Fibroblast of the aortic adventitia (primary cell): ENCODE measurements at regions not wholly inside any gene's neighbourhood (a gene's known extent, or its start where the extent isn't known, plus 50 kb on each side); places are given as distances from the start of the nearest gene placed in this dataset.

Experiments
- DNase-seq: peaks from one replicate; pipeline ENCODE4 v3.0.0-alpha.2; 2010; ENCODE audit warnings: low read depth
- H3K4me3 ChIP-seq: 2 replicates; pipeline ENCODE4 v1.5.1; 2011; ENCODE audit warnings: low read depth, mild to moderate bottlenecking, control low read depth, low read length, moderate library complexity
- CTCF ChIP-seq: IDR thresholded peaks from 2 replicates; pipeline ENCODE4 v1.5.1; 2011; ENCODE audit warnings: mild to moderate bottlenecking, low read length, control low read depth, inconsistent platforms; ENCODE audit not compliant: insufficient read depth

GRCh38 chr20:24106801-24107445 is 118.3 kb upstream of the GGTLC1 start:
- no peak for DNase-seq
- no peak overlapping the region for H3K4me3 ChIP-seq
- TF ChIP-seq CTCF, result no peak

- no peak for TF ChIP-seq CTCF
- no peak for DNase-seq
- no peak overlapping the region for H3K4me3 ChIP-seq
Measured at GRCh38 chr20:24106150-24106800, 117.7 kb upstream of the GGTLC1 start.

GRCh38 chr20:24102749-24103333 is 114.3 kb upstream of the GGTLC1 start:
- no peak overlapping the region for H3K4me3 ChIP-seq
- TF ChIP-seq CTCF, result no peak
- DNase-seq, result peak; percentile 46

- no peak for DNase-seq
- peak; percentile 16 for TF ChIP-seq CTCF
- no peak overlapping the region for H3K4me3 ChIP-seq
Measured at GRCh38 chr20:24102290-24102689, 113.7 kb upstream of the GGTLC1 start.

- peak; percentile 56 for DNase-seq
- peak; percentile 70 for TF ChIP-seq CTCF
- no peak overlapping the region for H3K4me3 ChIP-seq
Measured at GRCh38 chr20:24100370-24101011, 111.9 kb upstream of the GGTLC1 start.

GRCh38 chr20:24098886-24099285 is 110.3 kb upstream of the GGTLC1 start:
- no peak for TF ChIP-seq CTCF
- H3K4me3 ChIP-seq, result no peak overlapping the region
- DNase-seq, result peak; percentile 66
